NCI-H1092 (cell line): ENCODE measurements at regions not wholly inside any gene's neighbourhood (a gene's known extent, or its start where the extent isn't known, plus 50 kb on each side); places are given as distances from the start of the nearest gene placed in this dataset.
"Not testable (repeated sequence)": the region's sequence is repeated elsewhere in the genome, so short reads cannot be mapped to it uniquely, and the experiment has no call there.

ENCODE experiments used
- DNase-seq: peaks from one replicate; lab custom pipeline; 2025; lab: John Stamatoyannopoulos, UW

- DNase-seq: no peak
These were observed 95.0 kb upstream of the RUFY1 start for GRCh38 chr5:179455320-179455719.

GRCh38 chr5:179454356-179454755 lies 96.0 kb upstream of the RUFY1 start:
- DNase-seq: no peak

GRCh38 chr5:179453616-179454015 lies 96.7 kb upstream of the RUFY1 start:
- no peak for DNase-seq

GRCh38 chr5:179452356-179453230 lies 97.8 kb upstream of the RUFY1 start:
- no peak for DNase-seq

GRCh38 chr5:179451828-179452196 lies 98.5 kb upstream of the RUFY1 start:
- DNase-seq: no peak

GRCh38 chr5:179451114-179451827 lies 99.1 kb upstream of the RUFY1 start:
- DNase-seq: no peak

GRCh38 chr5:179449950-179450349 lies 100.4 kb upstream of the RUFY1 start:
- not testable (repeated sequence) for DNase-seq

GRCh38 chr5:179448282-179448681 lies 102.1 kb upstream of the RUFY1 start:
- DNase-seq: not testable (repeated sequence)

- not testable (repeated sequence) for DNase-seq
These were observed 97.0 kb upstream of the ADAMTS2 start for GRCh38 chr5:179442289-179442688.

GRCh38 chr5:179439181-179439985 lies 94.1 kb upstream of the ADAMTS2 start:
- DNase-seq: peak; percentile 7

GRCh38 chr5:179438461-179438860 lies 93.2 kb upstream of the ADAMTS2 start:
- DNase-seq: no peak

GRCh38 chr5:179438011-179438441 lies 92.8 kb upstream of the ADAMTS2 start:
- no peak for DNase-seq

- no peak for DNase-seq
These were observed 92.2 kb upstream of the ADAMTS2 start for GRCh38 chr5:179437341-179438001.

GRCh38 chr5:179436321-179437122 lies 91.3 kb upstream of the ADAMTS2 start:
- DNase-seq: no peak

GRCh38 chr5:179435731-179436315 lies 90.6 kb upstream of the ADAMTS2 start:
- DNase-seq: no peak

GRCh38 chr5:179435181-179435580 lies 89.9 kb upstream of the ADAMTS2 start:
- DNase-seq: no peak

GRCh38 chr5:179432547-179432946 lies 87.3 kb upstream of the ADAMTS2 start:
- no peak for DNase-seq

- DNase-seq: no peak
These were observed 86.1 kb upstream of the ADAMTS2 start for GRCh38 chr5:179431221-179431824.

- DNase-seq: no peak
These were observed 85.2 kb upstream of the ADAMTS2 start for GRCh38 chr5:179430193-179431175.
